SJSA1 (cell line): ENCODE measurements at regions not wholly inside any gene's neighbourhood (a gene's known extent, or its start where the extent isn't known, plus 50 kb on each side); places are given as distances from the start of the nearest gene placed in this dataset.

Source experiments
- DNase-seq, 2 experiments: peaks; one replicate each; pipeline ENCODE4 v3.0.0-alpha.2; 2015 to 2020; ENCODE audit warnings: low spot score in 2 of 2, low read depth in 1 of 2
- H3K27ac ChIP-seq: fragments of 250-450 bp; sonication (Bioruptor Pico); 2 replicates; pipeline ENCODE4 v1.5.1; 2020; ENCODE audit warnings: mild to moderate bottlenecking, moderate library complexity
- H3K27me3 ChIP-seq: fragments of 250-450 bp; sonication (Bioruptor Pico); replicated peaks from 2 replicates; pipeline ENCODE4 v1.5.1; 2020; ENCODE audit warnings: mild to moderate bottlenecking, moderate library complexity
- H3K36me3 ChIP-seq: fragments of 250-450 bp; sonication (Bioruptor Pico); 2 replicates; pipeline ENCODE4 v1.5.1; 2020; ENCODE audit warnings: mild to moderate bottlenecking
- H3K4me1 ChIP-seq: fragments of 250-450 bp; sonication (Bioruptor Pico); replicated peaks from 2 replicates; pipeline ENCODE4 v1.6.1; 2021; ENCODE audit warnings: mild to moderate bottlenecking
- H3K4me3 ChIP-seq: fragments of 250-450 bp; sonication (Bioruptor Pico); 2 replicates; pipeline ENCODE4 v1.5.1; 2020; ENCODE audit warnings: mild to moderate bottlenecking
- H3K9me3 ChIP-seq: fragments of 250-450 bp; sonication (Bioruptor Pico); replicated peaks from 2 replicates; pipeline ENCODE4 v1.5.1; 2020; ENCODE audit warnings: mild to moderate bottlenecking

GRCh38 chr2:139885921-139886498 is 1105.8 kb upstream of the NXPH2 start:
- Histone ChIP-seq H3K27ac (no peak overlapping the region), H3K36me3 (no peaks in the 10 kb centered on the region), H3K4me3 (no peak overlapping the region), H3K27me3 (no peaks in the 10 kb centered on the region), H3K9me3 (no peaks in the 10 kb centered on the region), H3K4me1 (no peaks in the 10 kb centered on the region)
- no peak for DNase-seq

GRCh38 chr2:139876964-139877363 is 1096.8 kb upstream of the NXPH2 start:
- H3K4me3 ChIP-seq, result no peak overlapping the region
- H3K36me3 ChIP-seq, result no peaks in the 10 kb centered on the region
- DNase-seq, result no peak
- no peaks in the 10 kb centered on the region for H3K9me3 ChIP-seq
- H3K27me3 ChIP-seq, result no peaks in the 10 kb centered on the region
- H3K4me1 ChIP-seq, result no peaks in the 10 kb centered on the region
- H3K27ac ChIP-seq, result no peak overlapping the region

GRCh38 chr2:139876321-139876720 is 1096.1 kb upstream of the NXPH2 start:
- Histone ChIP-seq H3K4me1 (no peaks in the 10 kb centered on the region), H3K36me3 (no peaks in the 10 kb centered on the region), H3K27me3 (no peaks in the 10 kb centered on the region), H3K9me3 (no peaks in the 10 kb centered on the region), H3K27ac (no peak overlapping the region), H3K4me3 (no peak overlapping the region)
- DNase-seq, result no peak

- Histone ChIP-seq H3K27ac (no peak overlapping the region), H3K9me3 (0 out of 2 replicates have a peak, but pooled peaks cover 1% of the 10 kb centered on the region), H3K27me3 (no peaks in the 10 kb centered on the region), H3K36me3 (no peaks in the 10 kb centered on the region), H3K4me1 (no peaks in the 10 kb centered on the region), H3K4me3 (no peak overlapping the region)
- no peak for DNase-seq
These were observed 1092.3 kb upstream of the NXPH2 start for GRCh38 chr2:139872503-139872902.

- no peak for DNase-seq
- H3K27ac ChIP-seq, result no peak overlapping the region
- H3K36me3 ChIP-seq, result no peaks in the 10 kb centered on the region
- no peaks in the 10 kb centered on the region for H3K27me3 ChIP-seq
- H3K4me1 ChIP-seq, result no peaks in the 10 kb centered on the region
- no peak overlapping the region for H3K4me3 ChIP-seq
- H3K9me3 ChIP-seq, result 0 out of 2 replicates have a peak, but pooled peaks cover 3% of the 10 kb centered on the region
These were observed 1091.8 kb upstream of the NXPH2 start for GRCh38 chr2:139872032-139872431.

GRCh38 chr2:139867601-139868226 is 1087.5 kb upstream of the NXPH2 start:
- no peak for DNase-seq
- Histone ChIP-seq H3K27me3 (no peaks in the 10 kb centered on the region), H3K36me3 (no peaks in the 10 kb centered on the region), H3K4me3 (no peak overlapping the region), H3K9me3 (peaks cover 3% of the 10 kb centered on the region; the same call in 1 of the 2 replicates), H3K27ac (no peak overlapping the region), H3K4me1 (no peaks in the 10 kb centered on the region)

- DNase-seq, result no peak
- Histone ChIP-seq H3K4me1 (no peaks in the 10 kb centered on the region), H3K36me3 (no peaks in the 10 kb centered on the region), H3K9me3 (peaks cover 3% of the 10 kb centered on the region; the same call in 1 of the 2 replicates), H3K27ac (no peak overlapping the region), H3K27me3 (no peaks in the 10 kb centered on the region), H3K4me3 (no peak overlapping the region)
These were observed 1084.7 kb upstream of the NXPH2 start for GRCh38 chr2:139864821-139865302.

- no peak overlapping the region for H3K27ac ChIP-seq
These were observed 1074.7 kb upstream of the NXPH2 start for GRCh38 chr2:139854769-139855483.

GRCh38 chr2:139850254-139850890 is 1070.2 kb upstream of the NXPH2 start:
- no peak for DNase-seq
- Histone ChIP-seq H3K9me3 (peaks cover 6% of the 10 kb centered on the region; the same call in 1 of the 2 replicates), H3K4me1 (no peaks in the 10 kb centered on the region), H3K27me3 (no peaks in the 10 kb centered on the region), H3K27ac (no peak overlapping the region), H3K36me3 (no peaks in the 10 kb centered on the region), H3K4me3 (no peak overlapping the region)

More at GRCh38 chr2:139854769-139855483, 1074.7 kb upstream of the NXPH2 start:
- Histone ChIP-seq H3K9me3 (peaks cover 4% of the 10 kb centered on the region; the same call in 1 of the 2 replicates), H3K4me3 (no peak overlapping the region), H3K4me1 (no peaks in the 10 kb centered on the region), H3K36me3 (no peaks in the 10 kb centered on the region), H3K27me3 (no peaks in the 10 kb centered on the region)
- no peak for DNase-seq

GRCh38 chr2:139836769-139837168 is 1056.6 kb upstream of the NXPH2 start:
- peaks cover 7% of the 10 kb centered on the region; the same call in 1 of the 2 replicates for H3K9me3 ChIP-seq
- no peaks in the 10 kb centered on the region for H3K4me1 ChIP-seq
- H3K4me3 ChIP-seq, result no peak overlapping the region
- no peak for DNase-seq
- no peak overlapping the region for H3K27ac ChIP-seq
- no peaks in the 10 kb centered on the region for H3K36me3 ChIP-seq
- no peaks in the 10 kb centered on the region for H3K27me3 ChIP-seq

- H3K27me3 ChIP-seq, result no peaks in the 10 kb centered on the region
- H3K9me3 ChIP-seq, result peaks cover 7% of the 10 kb centered on the region; the same call in 1 of the 2 replicates
- no peak overlapping the region for H3K27ac ChIP-seq
- no peak for DNase-seq
- H3K36me3 ChIP-seq, result no peaks in the 10 kb centered on the region
- no peaks in the 10 kb centered on the region for H3K4me1 ChIP-seq
- H3K4me3 ChIP-seq, result no peak overlapping the region
These were observed 1054.9 kb upstream of the NXPH2 start for GRCh38 chr2:139835101-139835500.

GRCh38 chr2:139828011-139828410 is 1047.8 kb upstream of the NXPH2 start:
- DNase-seq, result no peak
- Histone ChIP-seq H3K4me3 (no peak overlapping the region), H3K9me3 (no peaks in the 10 kb centered on the region; the same call in 1 of the 2 replicates), H3K27me3 (no peaks in the 10 kb centered on the region), H3K36me3 (no peaks in the 10 kb centered on the region), H3K27ac (no peak overlapping the region), H3K4me1 (no peaks in the 10 kb centered on the region)

GRCh38 chr2:139825726-139826125 is 1045.5 kb upstream of the NXPH2 start:
- H3K36me3 ChIP-seq, result no peaks in the 10 kb centered on the region
- no peaks in the 10 kb centered on the region for H3K4me1 ChIP-seq
- H3K27me3 ChIP-seq, result no peaks in the 10 kb centered on the region
- H3K9me3 ChIP-seq, result no peaks in the 10 kb centered on the region
- H3K27ac ChIP-seq, result no peak overlapping the region
- H3K4me3 ChIP-seq, result no peak overlapping the region
- DNase-seq, result no peak
